ENCODE measurements at regions not wholly inside any gene's neighbourhood (a gene's known extent, or its start where the extent isn't known, plus 50 kb on each side); places are given as distances from the start of the nearest gene placed in this dataset.

GRCh38 chr7:118918556-118918955 lies 694.1 kb downstream of the ANKRD7 start:
- TF ChIP-seq CTCF (optimal IDR thresholded peaks at IDR 0.05 in 1 of 3, IDR thresholded peaks at IDR 0.05 in 1 of 3, conservative IDR thresholded peaks at IDR 0.05 in 1 of 3; ENCODE audit: extremely low read depth in 1 of 3, insufficient read depth in 2 of 3, low read length in 3 of 3) (peak in 2 of 3 experiments; percentile 24 to 40), EZH2 (IDR thresholded peaks at IDR 0.05; ENCODE audit: low read length) (no peak)

Data from keratinocyte (primary cell).